Thyroid gland (tissue), 4 donors: ENCODE measurements at regions not wholly inside any gene's neighbourhood (a gene's known extent, or its start where the extent isn't known, plus 50 kb on each side); places are given as distances from the start of the nearest gene placed in this dataset.

ENCODE experiments used
- DNase-seq, 2 donors: peaks; one replicate each; pipeline ENCODE4 v3.0.0-alpha.2; 2019
- H3K27ac ChIP-seq, 3 donors: fragments of 200-600 bp; sonication (generic); 1 replicate in 2 of 3; 2 replicates in 1 of 3; pipeline ENCODE4 v1.5.1; 2016 to 2019; ENCODE audit warnings: mild to moderate bottlenecking in 1 of 3, moderate library complexity in 1 of 3
- H3K27me3 ChIP-seq: fragments of 200-600 bp; sonication (generic); one replicate; pipeline ENCODE4 v1.5.1; 2019
- H3K36me3 ChIP-seq, 2 donors: fragments of 200-600 bp; sonication (generic); one replicate each; pipeline ENCODE4 v1.5.1; 2016 to 2019
- H3K4me1 ChIP-seq, 2 donors: fragments of 200-600 bp; sonication (generic); one replicate each; pipeline ENCODE4 v1.5.1; 2017 to 2019
- H3K4me3 ChIP-seq, 3 donors: fragments of 200-600 bp; sonication (generic); replicated peaks in 1 of 3; 1 replicate in 2 of 3; 2 replicates in 1 of 3; pipeline ENCODE4 v1.5.1; 2016; ENCODE audit warnings: mild to moderate bottlenecking in 1 of 3
- H3K9me3 ChIP-seq: fragments of 200-600 bp; sonication (generic); one replicate; pipeline ENCODE4 v1.5.1; 2017
- POLR2A ChIP-seq, 2 donors: fragments of 450-650 bp; IDR thresholded peaks; one replicate each; pipeline ENCODE4 v1.6.1; 2017; ENCODE audit warnings: antibody characterized with exemption in 2 of 2, mild to moderate bottlenecking in 2 of 2, moderate library complexity in 1 of 2
- WGBS, 2 donors: methylation state at CpG; one replicate each; pipeline ENCODE4 v1.1.5; 2017; 5-methylcytosine and 5-hydroxymethylcytosine counted together
- intact Hi-C: fragments of 100-400 bp; cut with DNase I; formaldehyde crosslinking; loops from one replicate; pipeline ENCODE4 v1.15.1; 2023
- TF ChIP-seq, protein P1 (sequence below), 6 experiments: fragments of 200-600 bp in 3 of 6; fragments of 450-650 bp in 3 of 6; sonication (generic) in 3 of 6; IDR thresholded peaks; one replicate each; pipeline ENCODE4 v1.5.1; 2016 to 2019; ENCODE audit warnings: antibody characterized with exemption in 6 of 6, mild to moderate bottlenecking in 2 of 6, inconsistent platforms in 1 of 6, moderate library complexity in 1 of 6

DNA sequence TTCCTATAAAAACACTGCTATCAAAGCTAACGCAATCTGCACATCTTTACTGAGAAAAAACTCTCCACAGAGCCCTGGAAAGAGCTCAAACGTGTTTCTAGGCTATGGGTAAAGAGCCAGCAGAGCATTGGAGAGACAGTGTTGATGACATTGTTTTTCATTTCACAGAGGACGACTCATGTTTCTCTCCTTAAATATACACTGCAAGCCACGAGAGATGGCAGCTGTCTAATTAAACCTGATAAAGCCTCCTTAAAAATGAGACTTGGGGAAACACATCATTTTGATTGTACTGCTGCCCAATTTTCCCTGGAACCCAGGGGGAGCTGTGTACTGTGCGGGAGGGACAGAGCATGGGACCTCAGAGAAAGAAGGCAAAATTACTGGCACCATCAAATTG lies 294.3 kb upstream of the SETBP1 start:
- intact Hi-C loops = no loop called here
- Histone ChIP-seq H3K4me1 (no peaks in the 10 kb centered on the region), H3K4me3 (no peak overlapping the region), H3K27me3 (no peaks in the 10 kb centered on the region), H3K27ac (no peak overlapping the region), H3K36me3 (no peaks in the 10 kb centered on the region), H3K9me3 (no peaks in the 10 kb centered on the region)
- TF ChIP-seq POLR2A (IDR thresholded peaks at IDR 0.05) = no peak
- TF ChIP-seq, protein P1, sequence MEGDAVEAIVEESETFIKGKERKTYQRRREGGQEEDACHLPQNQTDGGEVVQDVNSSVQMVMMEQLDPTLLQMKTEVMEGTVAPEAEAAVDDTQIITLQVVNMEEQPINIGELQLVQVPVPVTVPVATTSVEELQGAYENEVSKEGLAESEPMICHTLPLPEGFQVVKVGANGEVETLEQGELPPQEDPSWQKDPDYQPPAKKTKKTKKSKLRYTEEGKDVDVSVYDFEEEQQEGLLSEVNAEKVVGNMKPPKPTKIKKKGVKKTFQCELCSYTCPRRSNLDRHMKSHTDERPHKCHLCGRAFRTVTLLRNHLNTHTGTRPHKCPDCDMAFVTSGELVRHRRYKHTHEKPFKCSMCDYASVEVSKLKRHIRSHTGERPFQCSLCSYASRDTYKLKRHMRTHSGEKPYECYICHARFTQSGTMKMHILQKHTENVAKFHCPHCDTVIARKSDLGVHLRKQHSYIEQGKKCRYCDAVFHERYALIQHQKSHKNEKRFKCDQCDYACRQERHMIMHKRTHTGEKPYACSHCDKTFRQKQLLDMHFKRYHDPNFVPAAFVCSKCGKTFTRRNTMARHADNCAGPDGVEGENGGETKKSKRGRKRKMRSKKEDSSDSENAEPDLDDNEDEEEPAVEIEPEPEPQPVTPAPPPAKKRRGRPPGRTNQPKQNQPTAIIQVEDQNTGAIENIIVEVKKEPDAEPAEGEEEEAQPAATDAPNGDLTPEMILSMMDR (IDR thresholded peaks at IDR 0.05) = no peak
- 38 to 42% methylated on average over 5 of the region's 5 CpGs for WGBS, 2 donors
- no peak for DNase-seq

DNA sequence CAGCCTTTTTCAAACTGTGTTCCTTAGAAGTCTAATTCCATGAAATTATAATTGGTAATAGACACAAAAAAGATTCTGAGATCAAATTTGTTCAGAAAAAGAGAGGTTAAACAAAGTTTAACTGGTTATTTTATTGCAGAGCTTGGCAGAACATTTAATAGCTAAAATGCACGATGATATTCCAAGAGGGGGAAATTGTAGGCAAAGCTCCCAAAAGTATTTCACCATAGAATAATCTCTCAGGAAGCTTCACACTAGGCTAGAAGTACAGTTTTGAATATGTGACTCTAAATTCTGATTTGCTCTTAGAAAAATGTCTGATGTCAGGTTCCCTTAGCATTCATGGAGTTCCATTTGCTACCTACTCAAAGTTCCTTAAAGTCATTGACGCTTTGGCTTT lies 292.4 kb upstream of the SETBP1 start:
- Histone ChIP-seq H3K36me3 (no peaks in the 10 kb centered on the region), H3K9me3 (no peaks in the 10 kb centered on the region), H3K27me3 (no peaks in the 10 kb centered on the region), H3K27ac (no peak overlapping the region), H3K4me3 (no peak overlapping the region), H3K4me1 (no peaks in the 10 kb centered on the region)
- 79 to 85% methylated on average over 2 of the region's 2 CpGs for WGBS, 2 donors
- intact Hi-C loops = no loop called here
- TF ChIP-seq, protein P1 (IDR thresholded peaks at IDR 0.05) = no peak
- no peak for TF ChIP-seq POLR2A (IDR thresholded peaks at IDR 0.05)
- no peak for DNase-seq

DNA sequence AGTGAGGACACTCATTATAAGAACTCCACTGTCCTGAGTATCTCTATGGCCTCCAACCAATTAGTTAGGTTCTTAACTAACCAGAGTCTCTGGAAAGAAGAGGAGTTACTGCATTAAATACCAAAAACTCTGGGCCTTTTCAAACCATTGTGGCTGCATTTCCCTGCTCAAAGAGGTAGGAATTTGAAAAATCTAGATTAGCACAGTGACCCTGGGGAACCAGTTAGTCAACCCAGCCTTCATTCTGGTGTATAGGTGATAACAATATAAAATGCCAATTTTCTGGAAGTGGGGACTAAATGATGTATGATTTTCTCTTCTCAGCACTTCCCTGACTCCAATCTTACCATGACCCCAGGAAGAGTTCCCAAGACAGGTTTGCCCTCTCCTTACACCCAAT lies 287.8 kb upstream of the SETBP1 start:
- no peaks in the 10 kb centered on the region for H3K4me1 ChIP-seq
- no peaks in the 10 kb centered on the region for H3K9me3 ChIP-seq
- no peak overlapping the region for H3K27ac ChIP-seq
- DNase-seq = no peak
- no peaks in the 10 kb centered on the region for H3K27me3 ChIP-seq
- TF ChIP-seq, protein P1 (IDR thresholded peaks at IDR 0.05) = no peak
- TF ChIP-seq POLR2A (IDR thresholded peaks at IDR 0.05) = no peak
- no peaks in the 10 kb centered on the region for H3K36me3 ChIP-seq
- intact Hi-C loops = no loop called here
- no peak overlapping the region for H3K4me3 ChIP-seq

DNA sequence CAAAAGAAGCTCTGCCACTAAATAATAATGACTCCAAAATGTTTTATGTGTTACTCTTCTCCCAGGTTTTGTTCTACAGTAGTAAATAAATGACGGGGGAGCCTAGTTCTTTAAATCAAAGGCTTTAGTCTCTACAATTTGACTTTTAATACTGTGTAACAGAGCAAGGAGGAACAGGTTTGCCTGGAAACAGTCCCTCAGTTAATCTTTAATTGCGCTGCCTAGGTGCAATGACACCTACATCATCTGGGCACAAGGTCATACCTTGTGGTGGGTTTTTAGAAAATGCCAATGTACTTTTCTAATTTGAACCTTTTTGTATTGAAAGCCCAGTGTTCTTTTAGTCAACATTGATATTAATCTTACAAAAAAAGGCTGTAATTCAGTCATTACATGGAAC lies 287.3 kb upstream of the SETBP1 start:
- H3K9me3 ChIP-seq = no peaks in the 10 kb centered on the region
- no peak overlapping the region for H3K27ac ChIP-seq
- 91 to 92% methylated on average over 2 of the region's 2 CpGs for WGBS, 2 donors
- intact Hi-C loops = no loop called here
- no peaks in the 10 kb centered on the region for H3K36me3 ChIP-seq
- no peaks in the 10 kb centered on the region for H3K4me1 ChIP-seq
- no peaks in the 10 kb centered on the region for H3K27me3 ChIP-seq
- DNase-seq = no peak
- H3K4me3 ChIP-seq = no peak overlapping the region
- TF ChIP-seq, protein P1 (IDR thresholded peaks at IDR 0.05) = no peak
- no peak for TF ChIP-seq POLR2A (IDR thresholded peaks at IDR 0.05)

DNA sequence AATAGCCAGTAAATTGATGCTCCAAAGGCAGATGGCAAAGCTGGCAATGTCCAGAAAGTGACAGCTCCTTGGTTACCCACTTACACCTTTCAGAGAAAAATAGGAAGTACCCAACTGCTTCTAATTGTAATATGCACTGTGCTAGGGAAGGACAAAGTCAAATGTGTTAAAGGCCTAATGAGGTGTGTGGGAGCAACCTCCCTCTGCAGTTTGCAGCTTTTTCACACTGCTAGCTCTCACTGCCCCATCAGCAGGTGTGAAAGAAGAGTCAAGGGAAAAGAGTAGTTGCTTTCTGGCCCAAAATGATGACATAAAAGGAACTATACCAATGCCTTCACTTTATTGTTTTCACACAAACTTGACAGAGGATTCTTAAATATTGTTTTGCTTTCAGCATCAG lies 284.1 kb upstream of the SETBP1 start:
- intact Hi-C loops = no loop called here
- H3K27ac ChIP-seq = no peak overlapping the region
- H3K27me3 ChIP-seq = no peaks in the 10 kb centered on the region
- no peaks in the 10 kb centered on the region for H3K9me3 ChIP-seq
- H3K4me3 ChIP-seq = no peak overlapping the region
- H3K36me3 ChIP-seq = no peaks in the 10 kb centered on the region
- TF ChIP-seq, protein P1 (IDR thresholded peaks at IDR 0.05) = no peak
- TF ChIP-seq POLR2A (IDR thresholded peaks at IDR 0.05) = no peak
- DNase-seq = no peak
- H3K4me1 ChIP-seq = no peaks in the 10 kb centered on the region
